B cell (primary cell): ENCODE measurements at regions not wholly inside any gene's neighbourhood (a gene's known extent, or its start where the extent isn't known, plus 50 kb on each side); places are given as distances from the start of the nearest gene placed in this dataset.

Experiments used
- CTCF ChIP-seq: fragments of 200-600 bp; IDR thresholded peaks from one replicate; pipeline ENCODE4 v1.8.0; 2022; ENCODE audit warnings: antibody characterized with exemption, mild to moderate bottlenecking
- EZH2 ChIP-seq: IDR thresholded peaks from 2 replicates; pipeline ENCODE4 v1.6.1; 2012; ENCODE audit warnings: borderline replicate concordance, low read depth, mild to moderate bottlenecking, moderate library complexity, low read length; ENCODE audit not compliant: insufficient read depth, poor library complexity, severe bottlenecking

GRCh38 chr4:119795986-119796578 is 167.5 kb upstream of the PDE5A start:
- TF ChIP-seq CTCF (no peak), EZH2 (no peak)
